NCI-H774 (cell line): ENCODE measurements at regions not wholly inside any gene's neighbourhood (a gene's known extent, or its start where the extent isn't known, plus 50 kb on each side); places are given as distances from the start of the nearest gene placed in this dataset.
"Not testable (repeated sequence)": the region's sequence is repeated elsewhere in the genome, so short reads cannot be mapped to it uniquely, and the experiment has no call there.

Experiments
- DNase-seq: peaks from one replicate; lab custom pipeline; 2025; lab: John Stamatoyannopoulos, UW

DNA sequence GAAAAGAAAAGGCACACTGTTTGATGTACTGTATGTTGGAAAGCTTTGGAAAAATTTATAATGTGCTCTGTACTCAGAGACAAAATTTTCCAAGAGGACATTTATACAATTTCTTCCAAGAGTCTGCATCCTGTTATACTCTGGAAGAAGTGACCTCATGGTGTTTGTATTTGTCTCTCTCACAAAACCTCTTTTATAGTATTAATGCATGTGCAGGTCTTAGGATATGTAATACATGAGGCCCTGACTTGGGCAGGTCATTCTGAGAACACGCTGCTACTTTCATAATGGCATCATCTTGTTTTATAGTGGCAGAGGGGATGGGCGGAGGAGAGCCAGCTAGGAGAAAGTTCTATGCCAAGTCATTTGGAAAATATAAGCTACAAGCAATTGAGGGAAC lies 72.0 kb upstream of the P3H2 start:
- DNase-seq = no peak

DNA sequence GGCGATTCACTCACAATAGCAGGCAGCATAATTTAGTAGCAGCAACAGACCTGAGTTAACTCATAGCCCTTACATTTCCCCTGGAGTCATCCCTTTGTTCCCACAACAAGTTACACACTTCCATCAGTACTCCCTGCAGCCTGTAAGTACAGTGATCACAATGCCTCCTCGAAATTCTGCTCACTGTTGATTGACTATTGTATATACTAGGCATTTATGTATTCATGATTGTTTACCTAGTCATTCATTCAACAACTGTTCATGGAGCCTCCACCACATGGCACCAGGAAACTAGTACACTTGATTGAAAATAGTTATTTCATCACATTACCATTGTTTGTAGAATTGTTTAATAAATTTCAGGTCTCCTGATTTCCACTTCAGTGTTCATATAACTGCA lies 71.4 kb upstream of the P3H2 start:
- DNase-seq = peak; percentile 69

DNA sequence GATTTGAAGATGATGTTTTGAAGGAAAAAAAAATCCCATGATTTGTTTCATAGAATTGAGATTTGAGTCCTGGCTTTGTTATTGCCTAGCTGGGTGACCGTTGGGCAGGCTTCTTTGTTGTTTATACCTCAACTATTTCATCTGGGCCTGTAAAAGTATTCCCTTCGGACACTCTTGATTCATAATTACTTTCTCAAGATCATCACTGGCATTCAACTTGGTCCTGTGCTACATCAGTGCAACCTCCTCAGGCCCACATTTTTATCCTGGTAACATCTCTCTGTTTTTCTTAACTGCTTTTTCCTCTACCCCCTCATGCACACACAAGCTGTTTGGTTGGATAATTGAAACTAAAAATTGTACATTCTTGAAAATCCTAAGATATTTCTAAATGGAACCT lies 67.5 kb upstream of the P3H2 start:
- no peak for DNase-seq

DNA sequence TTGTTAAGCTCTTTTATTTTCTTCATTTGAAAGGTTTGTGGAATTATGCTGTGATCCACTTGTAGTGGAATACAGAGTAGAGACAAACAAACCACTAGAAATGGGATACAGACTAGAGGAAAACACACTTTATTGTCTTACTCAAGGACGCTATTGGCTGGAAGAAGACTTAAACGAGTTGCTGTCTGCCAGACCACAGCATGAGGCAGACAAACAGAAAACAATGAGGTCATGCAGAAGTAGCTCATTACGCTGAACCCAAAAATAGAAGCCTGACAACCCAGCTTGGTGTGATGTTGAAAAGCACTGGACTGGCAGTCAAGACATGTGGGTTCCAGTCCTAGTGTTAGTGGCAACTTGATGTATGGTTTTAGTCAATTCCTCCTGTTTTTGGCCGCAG lies 62.4 kb upstream of the P3H2 start:
- DNase-seq = peak; percentile 87

DNA sequence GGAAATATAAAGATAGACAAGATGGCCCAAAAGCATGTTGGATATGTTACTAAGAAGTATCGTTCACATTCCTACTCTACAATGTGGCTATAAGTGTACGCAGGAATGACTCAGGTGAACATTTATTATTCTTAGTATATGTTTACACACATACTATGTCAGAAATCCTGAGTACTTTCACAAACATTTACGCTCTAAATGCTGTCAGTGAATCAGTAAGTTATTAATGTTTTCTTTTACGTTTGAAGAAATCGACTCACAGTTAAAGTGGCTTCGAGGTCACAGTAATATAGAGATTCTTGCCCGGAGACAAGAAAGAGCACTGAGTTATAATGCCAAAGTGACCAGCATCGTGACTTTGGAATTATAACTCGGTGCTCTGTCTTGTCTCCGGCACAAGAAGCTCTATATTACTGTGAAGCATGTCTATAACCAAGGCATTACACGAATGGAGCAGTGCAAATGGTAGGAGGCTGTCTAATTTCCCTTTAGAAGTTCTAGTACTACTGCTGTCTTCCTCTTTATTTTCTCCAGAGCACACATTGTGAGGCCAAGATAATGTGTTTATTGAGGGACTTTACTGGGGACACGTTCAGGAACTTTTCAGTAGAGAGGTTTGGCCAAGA lies 61.8 kb upstream of the P3H2 start:
- DNase-seq = no peak

DNA sequence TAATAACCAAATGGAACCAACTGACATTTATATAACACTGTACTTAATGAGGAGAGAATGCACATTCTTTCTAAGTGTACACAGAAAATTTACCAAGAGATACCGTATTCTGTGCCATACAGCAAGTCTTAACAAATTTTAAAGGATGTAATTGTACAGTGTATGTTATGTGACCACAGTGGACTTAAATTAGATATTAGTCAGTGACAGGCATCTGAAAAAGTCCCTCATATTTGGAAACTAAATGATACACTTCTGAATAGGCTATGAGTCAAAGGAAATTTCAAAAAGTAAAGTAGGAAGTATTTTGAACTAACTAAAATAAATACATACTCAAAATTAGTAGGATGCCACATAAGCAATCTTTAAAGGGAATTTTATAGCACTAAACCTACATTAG lies 59.6 kb upstream of the P3H2 start:
- DNase-seq = no peak

DNA sequence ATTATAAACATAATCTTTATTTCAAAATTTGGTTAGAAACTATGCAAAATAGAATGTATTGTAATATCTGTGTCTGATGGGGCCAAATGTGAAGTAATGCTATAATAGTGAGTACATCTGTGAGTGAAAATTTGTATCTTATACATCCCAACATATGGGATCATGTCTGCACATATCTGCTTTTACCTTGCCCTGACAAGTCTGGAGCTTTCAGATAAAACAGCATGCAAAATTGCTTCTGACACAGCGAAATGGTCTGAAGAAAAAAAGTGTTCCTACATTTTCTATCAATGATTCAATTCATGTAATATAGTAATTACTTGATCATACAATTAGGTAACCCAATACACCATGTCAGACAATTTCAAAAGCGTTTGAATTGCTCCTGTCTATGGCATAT lies 58.1 kb upstream of the P3H2 start:
- no peak for DNase-seq

DNA sequence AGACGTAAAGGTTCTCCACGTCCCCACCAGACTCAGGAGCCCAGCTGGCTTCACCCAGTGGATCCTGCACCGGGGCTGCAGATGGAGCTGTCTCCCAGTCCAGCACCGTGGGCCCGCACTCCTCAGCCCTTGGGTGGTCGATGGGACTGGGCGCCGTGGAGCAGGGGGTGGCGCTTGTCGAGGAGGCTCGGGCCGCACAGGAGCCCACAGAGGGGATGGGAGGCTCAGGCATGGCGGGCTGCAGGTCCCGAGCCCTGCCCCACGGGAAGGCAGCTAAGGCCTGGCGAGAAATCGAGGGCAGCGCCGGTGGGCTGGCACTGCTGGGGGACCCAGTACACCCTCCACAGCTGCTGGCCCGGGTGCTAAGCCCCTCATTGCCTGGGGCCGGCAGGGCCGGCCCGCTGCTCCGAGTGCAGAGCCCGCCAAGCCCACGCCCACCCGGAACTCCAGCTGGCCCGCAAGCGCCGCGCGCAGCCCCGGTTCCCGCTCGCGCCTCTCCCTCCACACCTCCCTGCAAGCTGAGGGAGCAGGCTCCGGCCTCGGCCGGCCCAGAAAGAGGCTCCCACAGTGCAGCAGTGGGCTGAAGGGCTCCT lies 56.3 kb upstream of the P3H2 start:
- not testable (repeated sequence) for DNase-seq

DNA sequence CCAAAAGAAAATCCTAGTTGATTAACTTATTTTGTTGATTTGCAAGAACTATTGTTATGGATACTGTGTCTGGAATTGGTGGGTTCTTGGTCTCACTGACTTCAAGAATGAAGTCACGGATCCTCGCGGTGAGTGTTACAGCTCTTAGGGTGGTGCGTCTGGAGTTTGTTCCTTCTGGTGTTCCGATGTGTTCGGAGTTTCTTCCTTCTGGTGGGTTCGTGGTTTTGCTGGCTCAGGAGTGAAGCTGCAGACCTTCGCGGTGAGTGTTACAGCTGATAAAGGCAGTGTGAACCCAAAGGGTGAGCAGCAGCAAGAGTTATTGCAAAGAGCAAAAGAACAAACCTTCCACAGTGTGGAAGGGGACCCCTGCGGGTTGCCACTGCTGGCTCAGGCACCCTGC lies 55.4 kb upstream of the P3H2 start:
- DNase-seq = not testable (repeated sequence)

DNA sequence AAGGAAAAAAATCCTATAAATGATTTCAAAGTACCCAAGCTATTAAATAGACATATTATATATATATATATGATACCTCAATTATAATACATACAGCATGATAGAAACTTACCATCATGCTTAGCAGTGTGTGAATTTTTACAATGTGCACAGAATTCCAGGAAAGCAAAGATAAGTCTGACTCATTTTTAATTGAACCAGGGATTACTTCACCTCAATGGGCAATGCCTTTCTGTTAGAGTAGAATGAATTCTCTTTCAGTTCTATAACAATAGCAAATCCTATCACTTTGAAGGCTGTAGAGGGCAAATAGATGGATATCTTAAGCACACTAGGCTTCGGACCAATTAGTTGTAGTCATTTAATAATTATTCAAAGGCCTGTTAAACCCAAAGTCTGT lies 54.8 kb upstream of the P3H2 start:
- no peak for DNase-seq

DNA sequence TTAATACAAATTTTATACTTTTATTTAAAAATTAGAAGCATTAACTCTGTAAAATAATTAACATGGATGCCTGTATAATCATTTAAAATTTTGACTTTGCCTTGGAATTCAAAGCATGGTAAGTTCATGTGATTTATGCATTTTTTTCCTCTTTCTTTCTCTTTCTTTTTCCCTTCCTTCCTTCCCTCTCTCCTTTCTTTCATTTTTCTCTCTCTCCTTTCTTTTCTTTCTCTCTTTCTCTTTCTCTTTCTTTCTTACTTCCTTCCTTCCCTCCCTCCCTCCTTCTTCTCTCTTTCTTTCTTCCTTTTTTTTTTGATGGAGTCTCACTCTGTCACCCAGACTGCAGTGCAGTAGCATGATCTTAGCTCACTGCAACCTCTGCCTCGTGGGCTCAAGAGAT lies 53.8 kb upstream of the P3H2 start:
- no peak for DNase-seq

DNA sequence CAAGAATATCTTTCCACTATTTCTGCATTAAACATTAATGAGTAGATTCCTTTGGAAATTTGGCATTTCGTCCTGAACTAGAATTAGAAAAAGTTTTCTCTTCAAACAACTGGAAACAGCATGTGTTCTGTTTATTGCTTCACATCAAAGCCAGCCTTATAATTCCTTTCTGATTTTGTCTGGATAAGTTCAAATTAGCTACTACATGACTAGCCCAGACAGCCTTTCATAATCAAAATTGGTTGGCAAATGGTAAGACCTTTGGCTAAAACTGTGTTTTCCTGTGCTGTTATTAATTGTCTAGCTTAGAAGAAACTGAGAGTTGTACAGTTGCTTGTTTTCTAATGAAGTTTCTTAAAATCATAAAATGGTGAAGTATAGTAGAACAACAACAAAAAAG lies 52.7 kb upstream of the P3H2 start:
- no peak for DNase-seq

DNA sequence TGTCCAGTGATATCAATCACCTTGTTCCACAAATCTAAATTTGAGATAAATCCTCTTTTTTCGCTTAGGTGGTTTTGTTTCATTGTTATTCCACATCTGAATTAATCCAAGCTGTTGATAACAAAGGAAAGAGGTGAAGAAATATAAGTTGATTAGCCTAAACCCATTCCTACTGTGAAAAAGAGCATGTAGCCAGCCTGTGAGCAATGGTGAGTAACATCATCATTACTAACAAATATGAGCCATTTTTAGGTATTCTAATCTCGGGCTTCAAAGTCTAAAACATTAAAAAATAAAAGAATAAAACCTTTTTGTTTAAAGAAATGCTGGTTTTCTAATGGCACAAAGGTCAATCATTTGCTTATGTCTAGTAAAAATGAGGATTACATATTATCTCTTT lies 52.1 kb upstream of the P3H2 start:
- DNase-seq = no peak
